GF-D8 (cell line): ENCODE measurements at regions not wholly inside any gene's neighbourhood (a gene's known extent, or its start where the extent isn't known, plus 50 kb on each side); places are given as distances from the start of the nearest gene placed in this dataset.
"Not testable (repeated sequence)": the region's sequence is repeated elsewhere in the genome, so short reads cannot be mapped to it uniquely, and the experiment has no call there.

ENCODE experiments used
- DNase-seq: peaks from one replicate; lab custom pipeline; 2025; lab: John Stamatoyannopoulos, UW

DNA sequence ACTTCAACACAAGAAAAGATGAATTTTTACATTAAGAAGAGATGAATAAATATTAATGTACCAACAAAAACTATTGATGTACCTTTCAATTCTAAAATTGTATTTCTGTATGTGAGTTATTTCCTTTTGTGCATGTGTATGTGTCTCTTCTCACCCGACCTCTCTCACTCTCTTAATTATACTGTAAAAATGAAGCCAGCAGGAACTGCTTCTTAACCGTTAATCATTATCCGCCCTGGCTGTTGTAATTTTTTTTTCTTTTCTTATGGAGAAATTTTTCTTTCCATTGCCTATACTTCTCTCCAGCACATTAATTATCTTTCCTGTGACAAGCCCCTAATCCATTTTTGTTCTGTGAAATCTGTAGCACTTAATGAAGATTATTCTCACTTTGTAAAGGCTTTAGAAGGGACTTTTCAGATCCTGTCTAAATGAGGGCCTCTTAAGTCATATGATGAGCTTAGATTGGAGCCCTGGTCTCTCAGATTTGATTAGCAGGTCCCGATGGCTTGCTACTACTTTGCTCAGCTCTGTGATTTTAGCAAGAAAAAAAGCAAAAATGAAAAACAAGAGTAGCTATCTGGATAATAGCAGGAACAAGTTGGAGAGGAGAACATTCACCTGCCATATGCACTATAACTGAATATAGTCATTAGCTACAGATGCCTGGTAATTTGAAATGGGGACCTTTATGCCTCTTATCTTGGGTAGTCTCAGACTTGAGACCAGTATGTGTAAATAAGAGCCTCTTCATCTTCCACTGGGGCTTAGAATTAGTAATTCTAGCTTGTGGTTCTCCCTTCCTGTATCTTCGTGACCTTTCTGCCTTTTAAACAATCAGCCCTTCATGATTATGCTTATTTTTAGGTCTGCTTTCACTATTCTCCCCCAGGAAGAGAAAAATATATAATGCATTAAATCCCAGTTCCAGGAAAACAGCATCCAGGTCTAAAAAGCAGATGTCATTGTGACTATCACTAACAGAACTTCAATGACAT is 80.0 kb upstream of the COL1A2 start:
- DNase-seq = no peak

DNA sequence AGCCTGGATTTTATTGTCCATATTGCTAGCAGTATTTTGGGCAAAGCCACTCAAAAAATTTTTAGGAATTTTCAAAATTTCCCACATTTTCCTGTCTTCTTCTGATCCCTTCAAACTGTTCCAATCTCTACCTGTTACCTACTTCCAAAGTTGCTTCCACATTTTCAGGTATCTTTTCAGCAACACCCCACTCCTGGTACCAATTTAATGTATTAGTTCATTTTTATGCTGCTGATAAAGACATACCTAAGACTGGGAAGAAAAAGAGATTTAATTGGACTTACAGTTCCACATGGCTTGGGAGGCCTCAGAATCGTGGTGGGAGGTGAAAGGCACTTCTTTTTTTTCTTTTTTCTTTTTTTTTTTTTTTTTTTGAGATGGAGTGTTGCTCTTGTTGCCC is 73.6 kb upstream of the COL1A2 start:
- not testable (repeated sequence) for DNase-seq

DNA sequence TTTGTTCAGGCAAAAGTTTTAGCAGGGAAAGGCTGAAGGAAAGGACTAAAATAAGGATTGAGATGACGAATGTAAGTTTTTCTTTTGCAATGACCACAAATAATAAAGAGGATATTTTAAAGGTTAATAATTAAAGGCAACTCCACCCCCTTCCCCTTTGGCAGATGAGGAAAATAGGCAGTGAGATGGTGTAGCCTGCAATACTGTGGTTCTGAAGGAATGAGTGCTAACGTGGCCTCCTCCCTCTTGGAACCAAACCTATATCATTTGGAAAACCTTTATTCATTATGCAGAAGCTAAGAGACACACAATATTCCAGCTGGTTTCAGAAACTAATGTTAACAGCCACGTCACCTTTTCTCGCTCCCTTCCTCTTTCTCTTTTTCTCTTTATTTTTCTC is 70.9 kb upstream of the COL1A2 start:
- DNase-seq = no peak

DNA sequence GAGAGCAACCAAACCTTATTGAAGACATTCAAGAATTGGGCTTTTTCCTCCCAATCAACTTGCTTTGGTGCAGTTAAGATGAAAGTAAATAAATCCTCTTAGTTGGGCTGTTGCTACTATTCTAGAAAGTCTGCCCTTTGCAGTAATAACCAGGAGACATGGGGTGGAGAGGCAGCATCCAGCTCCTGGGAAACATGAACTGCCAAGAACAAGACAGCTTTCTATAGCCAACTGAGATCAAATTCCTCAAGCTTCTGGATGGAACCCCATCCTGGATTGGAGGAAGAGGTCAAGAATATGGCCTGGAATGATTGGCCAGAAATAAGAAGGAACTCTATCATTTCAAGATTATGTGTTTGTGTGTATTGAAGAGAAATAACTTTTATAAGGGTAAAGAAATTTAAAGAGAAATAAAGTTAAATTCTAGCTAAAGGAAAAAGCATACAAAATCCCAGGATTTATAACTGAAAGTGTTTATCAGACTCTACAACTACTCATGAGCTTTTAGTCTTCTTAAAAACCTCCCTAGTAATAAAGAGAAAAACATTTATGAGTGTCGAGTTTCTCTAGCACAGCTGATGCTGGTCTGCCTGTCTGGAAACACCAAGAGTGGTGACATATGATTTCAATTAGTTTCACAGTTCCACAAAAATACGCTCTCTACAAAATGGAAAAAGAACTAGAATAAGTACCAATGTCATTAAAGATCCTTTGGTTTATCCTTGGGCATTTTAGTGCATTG is 70.1 kb upstream of the COL1A2 start:
- DNase-seq = no peak

DNA sequence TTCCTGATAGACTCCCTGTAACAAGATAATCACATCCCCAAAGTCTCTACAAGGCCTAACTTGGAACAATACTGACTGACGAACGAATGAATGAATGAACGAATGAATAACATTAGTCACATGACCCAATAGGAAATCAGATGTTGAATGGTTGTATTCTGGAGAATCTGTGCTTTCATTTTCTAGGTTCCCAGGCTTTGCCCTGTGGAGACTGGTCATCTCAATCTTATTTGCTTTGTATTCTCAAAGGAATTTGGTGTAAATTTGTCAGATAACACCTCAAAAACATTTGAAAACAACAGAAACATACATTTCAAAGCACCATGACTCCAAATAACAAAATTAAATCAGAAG is 69.6 kb upstream of the COL1A2 start:
- DNase-seq = no peak

DNA sequence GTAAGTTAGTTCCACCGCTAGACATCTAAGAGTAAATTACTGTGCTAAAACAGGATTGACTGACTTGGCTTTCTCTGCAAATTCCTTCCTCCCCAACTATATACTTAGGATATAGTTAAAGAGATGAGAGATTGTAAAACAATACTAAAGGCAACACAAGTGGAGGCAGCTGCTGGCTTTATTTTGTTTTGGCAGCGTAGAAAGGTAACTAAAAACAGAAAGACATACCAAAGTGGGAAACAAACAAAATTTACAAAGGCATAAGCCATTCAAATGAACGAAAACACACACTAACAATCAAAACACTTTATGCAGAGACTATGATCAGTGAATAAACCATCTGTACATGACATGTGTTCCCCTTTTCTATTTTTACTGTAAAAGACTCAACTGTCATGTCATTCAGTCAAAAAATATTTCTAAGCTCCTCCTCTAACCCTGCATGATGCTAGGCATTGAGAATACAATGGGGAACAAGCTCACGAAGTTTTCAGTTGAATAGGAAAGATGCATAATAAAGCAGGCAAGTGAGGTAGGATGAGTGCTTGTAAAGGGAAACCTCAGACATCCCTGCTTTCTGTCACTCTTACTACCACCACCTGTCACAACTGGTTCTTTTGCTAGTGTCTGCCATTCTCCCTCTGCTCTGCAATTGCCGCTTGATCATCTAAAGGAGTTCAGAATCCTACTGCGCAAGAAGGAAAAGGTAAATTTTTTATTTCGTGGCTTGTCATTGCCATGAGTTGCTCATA is 64.2 kb upstream of the COL1A2 start:
- DNase-seq = no peak

DNA sequence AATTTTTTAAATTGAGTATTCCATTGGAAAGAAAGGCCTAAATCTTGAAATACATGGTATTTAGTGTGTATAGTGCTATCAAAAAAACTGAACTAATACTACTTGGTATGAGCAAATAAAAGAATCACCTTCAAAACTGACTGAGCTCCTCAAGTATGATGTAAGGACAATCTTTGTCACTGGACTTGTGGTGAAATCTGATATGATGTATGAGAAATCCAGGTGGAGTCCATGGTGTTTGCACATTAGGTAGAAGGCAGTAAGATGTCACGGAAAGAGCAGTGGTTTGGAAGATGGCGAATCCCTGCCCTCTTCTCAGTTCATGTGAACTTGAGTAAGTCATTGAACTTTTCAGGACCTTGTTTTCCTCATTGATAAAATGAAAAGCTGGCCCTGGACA is 62.1 kb upstream of the COL1A2 start:
- no peak for DNase-seq

DNA sequence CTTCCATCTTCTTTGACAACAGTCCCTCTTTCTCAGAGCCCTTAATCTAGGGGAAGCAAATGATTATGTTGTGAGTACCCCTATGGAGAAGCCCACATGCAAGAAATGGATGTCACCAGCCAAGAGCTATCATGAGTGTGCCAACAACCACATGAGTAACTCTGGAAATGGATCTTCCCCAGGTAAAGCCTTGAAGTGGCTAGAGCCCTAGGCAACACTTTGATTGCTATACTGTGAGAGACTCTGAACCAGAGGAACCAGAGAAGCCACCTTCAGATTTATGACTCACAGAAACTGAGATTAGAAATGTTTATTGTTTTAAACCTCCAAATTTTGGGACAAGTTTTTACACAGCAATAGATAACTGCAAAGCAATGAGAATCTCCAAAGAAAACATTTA is 60.9 kb upstream of the COL1A2 start:
- DNase-seq = no peak

DNA sequence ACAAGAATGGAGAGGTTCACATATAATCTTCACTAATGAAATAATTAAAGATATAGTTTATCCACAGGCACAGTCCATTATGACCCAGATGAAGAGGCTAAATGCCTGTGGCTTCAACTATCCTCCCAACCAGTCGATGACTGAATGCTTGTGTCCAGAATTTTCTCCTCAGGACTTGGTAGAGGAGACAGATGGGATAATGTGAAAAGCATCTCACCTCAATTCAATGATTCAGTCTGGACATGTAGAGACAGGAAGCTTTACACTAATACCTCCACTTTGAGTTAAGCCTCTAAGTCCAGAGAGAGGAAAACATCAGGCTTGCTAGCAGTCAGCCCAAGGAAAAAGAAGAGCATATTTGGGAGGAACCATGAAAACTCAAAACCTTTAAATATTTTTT is 59.1 kb upstream of the COL1A2 start:
- DNase-seq = no peak

DNA sequence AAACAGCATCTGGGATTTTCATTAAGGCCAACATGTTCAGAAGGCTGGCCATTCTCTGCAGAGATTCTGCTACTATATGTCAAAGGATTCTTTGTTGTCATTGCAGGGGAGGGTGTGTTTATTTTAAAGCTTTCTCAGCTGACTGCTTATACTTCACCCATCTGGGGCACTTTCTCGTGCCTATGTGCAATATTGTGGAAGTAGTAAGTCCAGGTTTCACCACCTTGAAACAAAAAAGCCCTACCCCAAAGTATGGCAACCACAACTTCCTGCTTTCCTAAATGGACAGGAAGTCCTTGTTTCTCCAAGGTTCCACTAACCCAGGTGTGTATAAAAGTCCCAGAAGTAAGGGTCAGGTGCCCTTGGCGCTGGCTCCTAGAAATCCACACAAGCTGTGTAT is 58.7 kb upstream of the COL1A2 start:
- no peak for DNase-seq

DNA sequence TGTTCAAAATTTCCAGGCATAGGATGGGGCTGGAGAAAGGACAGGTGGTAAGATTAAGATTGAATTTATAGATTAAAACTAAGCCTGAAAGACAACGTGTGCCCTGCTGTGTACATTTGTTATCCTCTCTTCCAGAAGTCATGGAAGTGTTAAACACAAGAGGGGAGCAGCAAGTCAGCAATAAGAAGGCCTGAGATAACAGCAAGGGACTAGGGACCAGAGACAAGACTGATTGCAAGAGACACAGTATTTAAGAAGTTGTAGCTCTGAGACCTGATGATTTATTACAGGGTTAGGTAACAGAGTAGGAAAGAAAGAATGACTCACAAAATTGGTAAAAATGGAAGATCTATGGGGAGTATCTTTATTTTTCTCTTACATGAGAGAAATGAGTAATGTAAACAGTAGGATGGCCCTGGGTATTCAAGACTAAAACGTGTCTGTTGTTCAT is 55.7 kb upstream of the COL1A2 start:
- no peak for DNase-seq

DNA sequence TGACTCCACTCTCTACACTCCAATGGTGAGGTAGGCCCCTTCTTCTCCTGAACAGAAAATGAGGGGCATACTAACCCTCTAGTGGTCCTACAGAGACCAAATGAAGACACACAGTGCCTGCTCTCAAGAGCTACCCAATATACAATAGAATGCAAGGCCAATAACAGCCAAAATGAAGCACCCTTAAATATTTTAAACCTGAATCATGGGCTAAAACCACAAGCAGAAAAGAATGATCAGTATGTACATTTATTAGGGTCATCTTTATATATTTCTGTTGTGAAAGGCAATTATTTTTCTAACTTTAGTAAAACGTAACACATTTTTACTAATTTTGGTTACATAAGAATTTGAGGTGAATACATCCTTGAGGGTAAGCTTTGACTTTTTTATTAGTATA is 49.9 kb upstream of the COL1A2 start:
- DNase-seq = no peak
